ENCODE measurements at regions not wholly inside any gene's neighbourhood (a gene's known extent, or its start where the extent isn't known, plus 50 kb on each side); places are given as distances from the start of the nearest gene placed in this dataset.

GRCh38 chr6:4598384-4598995 lies 177.7 kb upstream of the CDYL start:
- TF ChIP-seq POLR2A (IDR thresholded peaks at IDR 0.05) (no peak), CTCF (IDR thresholded peaks at IDR 0.05) (no peak)
- H3K4me3 ChIP-seq (ENCODE audit: low read depth, poor library complexity, severe bottlenecking), result no peak overlapping the region
- WGBS, 2 donors, result 87 to 93% methylated on average over 4 of the region's 4 CpGs
- no peak for DNase-seq (ENCODE audit: low spot score in 2 of 2)
- intact Hi-C loops (cut with DNase I; ENCODE audit: low total_unique reads), result no loop called here

GRCh38 chr6:4593951-4594350 lies 182.3 kb upstream of the CDYL start:
- DNase-seq (ENCODE audit: low spot score in 2 of 2), result no peak
- intact Hi-C loops (cut with DNase I; ENCODE audit: low total_unique reads), result no loop called here
- no peak overlapping the region for H3K4me3 ChIP-seq (ENCODE audit: low read depth, poor library complexity, severe bottlenecking)
- no peak for TF ChIP-seq CTCF (IDR thresholded peaks at IDR 0.05)
- no peak for TF ChIP-seq POLR2A (IDR thresholded peaks at IDR 0.05)
- WGBS, 2 donors, result 85 to 100% methylated on average over 1 of the region's 1 CpG

- TF ChIP-seq CTCF (IDR thresholded peaks at IDR 0.05) (no peak), POLR2A (IDR thresholded peaks at IDR 0.05) (no peak)
- intact Hi-C loops (cut with DNase I; ENCODE audit: low total_unique reads), result no loop called here
- WGBS, 2 donors, result 96% methylated on average over 2 of the region's 2 CpGs
- no peak for DNase-seq (ENCODE audit: low spot score in 2 of 2)
- no peak overlapping the region for H3K4me3 ChIP-seq (ENCODE audit: low read depth, poor library complexity, severe bottlenecking)
These were observed 184.2 kb upstream of the CDYL start for GRCh38 chr6:4592026-4592425.

GRCh38 chr6:4591218-4591617 lies 185.0 kb upstream of the CDYL start:
- intact Hi-C loops (cut with DNase I; ENCODE audit: low total_unique reads), result no loop called here
- TF ChIP-seq CTCF (IDR thresholded peaks at IDR 0.05), result no peak
- no peak for TF ChIP-seq POLR2A (IDR thresholded peaks at IDR 0.05)
- DNase-seq (ENCODE audit: low spot score in 2 of 2), result no peak
- H3K4me3 ChIP-seq (ENCODE audit: low read depth, poor library complexity, severe bottlenecking), result no peak overlapping the region
- WGBS, 2 donors, result 81 to 86% methylated on average over 6 of the region's 6 CpGs

GRCh38 chr6:4589295-4589694 lies 186.9 kb upstream of the CDYL start:
- DNase-seq (ENCODE audit: low spot score in 2 of 2), result no peak
- intact Hi-C loops (cut with DNase I; ENCODE audit: low total_unique reads), result no loop called here
- WGBS, 2 donors, result 67 to 71% methylated on average over 2 of the region's 2 CpGs
- TF ChIP-seq CTCF (IDR thresholded peaks at IDR 0.05) (no peak), POLR2A (IDR thresholded peaks at IDR 0.05) (no peak)
- H3K4me3 ChIP-seq (ENCODE audit: low read depth, poor library complexity, severe bottlenecking), result no peak overlapping the region

GRCh38 chr6:4588581-4588980 lies 187.6 kb upstream of the CDYL start:
- intact Hi-C loops (cut with DNase I; ENCODE audit: low total_unique reads), result no loop called here
- H3K4me3 ChIP-seq (ENCODE audit: low read depth, poor library complexity, severe bottlenecking), result no peak overlapping the region
- TF ChIP-seq CTCF (IDR thresholded peaks at IDR 0.05), result no peak
- WGBS, 2 donors, result 96 to 97% methylated on average over 7 of the region's 7 CpGs
- no peak for DNase-seq (ENCODE audit: low spot score in 2 of 2)

Measured in lower leg skin (tissue), 4 donors.